HEK293 (cell line): ENCODE measurements at regions not wholly inside any gene's neighbourhood (a gene's known extent, or its start where the extent isn't known, plus 50 kb on each side); places are given as distances from the start of the nearest gene placed in this dataset.

Source experiments
- SP7 ChIP-seq: fragments of 450-650 bp; formaldehyde crosslinking; IDR thresholded peaks from 2 replicates; pipeline ENCODE4 v1.5.1; 2016; ENCODE audit warnings: missing biosample characterization, missing genetic modification characterization
- ZBTB20 ChIP-seq: fragments of 450-650 bp; formaldehyde crosslinking; IDR thresholded peaks from 2 replicates; pipeline ENCODE4 v1.5.1; 2016; ENCODE audit warnings: missing biosample characterization, missing genetic modification characterization
- ZNF423 ChIP-seq: fragments of 450-650 bp; formaldehyde crosslinking; IDR thresholded peaks from 2 replicates; pipeline ENCODE4 v1.5.1; 2016; ENCODE audit warnings: missing biosample characterization, missing genetic modification characterization
- ZNF555 ChIP-seq: fragments of 450-650 bp; formaldehyde crosslinking; conservative IDR thresholded peaks from 2 replicates; pipeline ENCODE4 v1.5.1; 2017; ENCODE audit warnings: missing biosample characterization, mild to moderate bottlenecking, missing genetic modification characterization, inconsistent platforms
- ZXDB ChIP-seq: fragments of 450-650 bp; formaldehyde crosslinking; IDR thresholded peaks from 2 replicates; pipeline ENCODE4 v1.5.1; 2016; ENCODE audit warnings: missing biosample characterization, missing genetic modification characterization
- TF ChIP-seq, protein P1 (sequence below): fragments of 450-650 bp; IDR thresholded peaks from 2 replicates; pipeline ENCODE4 v1.5.1; 2018; ENCODE audit warnings: missing biosample characterization, mild to moderate bottlenecking, missing genetic modification characterization
- TF ChIP-seq, protein P2 (sequence below): fragments of 450-650 bp; formaldehyde crosslinking; IDR thresholded peaks from 2 replicates; pipeline ENCODE4 v1.5.1; 2016; ENCODE audit warnings: missing biosample characterization, missing genetic modification characterization
- TF ChIP-seq, protein P3 (sequence below): fragments of 450-650 bp; formaldehyde crosslinking; IDR thresholded peaks from 2 replicates; pipeline ENCODE4 v1.5.1; 2016; ENCODE audit warnings: missing biosample characterization, missing genetic modification characterization

DNA sequence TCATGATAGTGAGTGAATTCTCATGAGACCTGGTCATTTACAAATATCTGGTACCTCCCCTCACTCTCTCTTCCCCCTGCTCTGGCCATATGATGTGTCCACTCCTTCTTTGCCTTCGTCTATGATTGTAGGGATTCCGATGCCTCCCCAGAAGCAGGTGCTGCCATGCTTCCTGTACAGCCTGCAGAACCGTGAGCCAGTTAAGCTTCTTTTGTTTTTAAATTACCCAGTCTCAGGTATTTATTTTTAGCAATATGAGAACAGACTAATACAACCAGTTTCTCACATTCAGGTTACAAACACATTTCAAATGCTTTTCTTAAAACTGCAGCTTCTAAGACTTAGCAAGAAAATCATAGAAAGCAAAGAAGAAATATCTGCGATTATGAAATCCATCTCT, 321.2 kb upstream of the CDH7 start:
- TF ChIP-seq, protein P1, sequence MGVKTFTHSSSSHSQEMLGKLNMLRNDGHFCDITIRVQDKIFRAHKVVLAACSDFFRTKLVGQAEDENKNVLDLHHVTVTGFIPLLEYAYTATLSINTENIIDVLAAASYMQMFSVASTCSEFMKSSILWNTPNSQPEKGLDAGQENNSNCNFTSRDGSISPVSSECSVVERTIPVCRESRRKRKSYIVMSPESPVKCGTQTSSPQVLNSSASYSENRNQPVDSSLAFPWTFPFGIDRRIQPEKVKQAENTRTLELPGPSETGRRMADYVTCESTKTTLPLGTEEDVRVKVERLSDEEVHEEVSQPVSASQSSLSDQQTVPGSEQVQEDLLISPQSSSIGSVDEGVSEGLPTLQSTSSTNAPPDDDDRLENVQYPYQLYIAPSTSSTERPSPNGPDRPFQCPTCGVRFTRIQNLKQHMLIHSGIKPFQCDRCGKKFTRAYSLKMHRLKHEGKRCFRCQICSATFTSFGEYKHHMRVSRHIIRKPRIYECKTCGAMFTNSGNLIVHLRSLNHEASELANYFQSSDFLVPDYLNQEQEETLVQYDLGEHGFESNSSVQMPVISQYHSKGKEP: no peak
- TF ChIP-seq, protein P2, sequence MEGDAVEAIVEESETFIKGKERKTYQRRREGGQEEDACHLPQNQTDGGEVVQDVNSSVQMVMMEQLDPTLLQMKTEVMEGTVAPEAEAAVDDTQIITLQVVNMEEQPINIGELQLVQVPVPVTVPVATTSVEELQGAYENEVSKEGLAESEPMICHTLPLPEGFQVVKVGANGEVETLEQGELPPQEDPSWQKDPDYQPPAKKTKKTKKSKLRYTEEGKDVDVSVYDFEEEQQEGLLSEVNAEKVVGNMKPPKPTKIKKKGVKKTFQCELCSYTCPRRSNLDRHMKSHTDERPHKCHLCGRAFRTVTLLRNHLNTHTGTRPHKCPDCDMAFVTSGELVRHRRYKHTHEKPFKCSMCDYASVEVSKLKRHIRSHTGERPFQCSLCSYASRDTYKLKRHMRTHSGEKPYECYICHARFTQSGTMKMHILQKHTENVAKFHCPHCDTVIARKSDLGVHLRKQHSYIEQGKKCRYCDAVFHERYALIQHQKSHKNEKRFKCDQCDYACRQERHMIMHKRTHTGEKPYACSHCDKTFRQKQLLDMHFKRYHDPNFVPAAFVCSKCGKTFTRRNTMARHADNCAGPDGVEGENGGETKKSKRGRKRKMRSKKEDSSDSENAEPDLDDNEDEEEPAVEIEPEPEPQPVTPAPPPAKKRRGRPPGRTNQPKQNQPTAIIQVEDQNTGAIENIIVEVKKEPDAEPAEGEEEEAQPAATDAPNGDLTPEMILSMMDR: no peak
- TF ChIP-seq ZNF555 (tag by site-specific recombination) (no peak), ZNF423 (tag by site-specific recombination) (no peak), ZBTB20 (tag by site-specific recombination) (no peak), ZXDB (tag by site-specific recombination) (no peak), SP7 (tag by site-specific recombination) (no peak)
- TF ChIP-seq, protein P3, sequence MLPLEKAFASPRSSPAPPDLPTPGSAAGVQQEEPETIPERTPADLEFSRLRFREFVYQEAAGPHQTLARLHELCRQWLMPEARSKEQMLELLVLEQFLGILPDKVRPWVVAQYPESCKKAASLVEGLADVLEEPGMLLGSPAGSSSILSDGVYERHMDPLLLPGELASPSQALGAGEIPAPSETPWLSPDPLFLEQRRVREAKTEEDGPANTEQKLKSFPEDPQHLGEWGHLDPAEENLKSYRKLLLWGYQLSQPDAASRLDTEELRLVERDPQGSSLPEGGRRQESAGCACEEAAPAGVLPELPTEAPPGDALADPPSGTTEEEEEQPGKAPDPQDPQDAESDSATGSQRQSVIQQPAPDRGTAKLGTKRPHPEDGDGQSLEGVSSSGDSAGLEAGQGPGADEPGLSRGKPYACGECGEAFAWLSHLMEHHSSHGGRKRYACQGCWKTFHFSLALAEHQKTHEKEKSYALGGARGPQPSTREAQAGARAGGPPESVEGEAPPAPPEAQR: no peak
